Endodermal cell (in vitro differentiated cells): ENCODE measurements at regions not wholly inside any gene's neighbourhood (a gene's known extent, or its start where the extent isn't known, plus 50 kb on each side); places are given as distances from the start of the nearest gene placed in this dataset.

Experiments used
- DNase-seq: peaks from one replicate; pipeline ENCODE4 v3.0.0-alpha.2; 2017
- H3K27ac ChIP-seq: 2 replicates; pipeline ENCODE4 v1.5.1; 2013; ENCODE audit warnings: mild to moderate bottlenecking, low read depth, low read length, moderate library complexity
- H3K27me3 ChIP-seq: 2 replicates; pipeline ENCODE4 v1.6.1; 2013; ENCODE audit warnings: mild to moderate bottlenecking, low read length, moderate library complexity; ENCODE audit not compliant: insufficient read depth, control insufficient read depth, poor library complexity, severe bottlenecking
- H3K36me3 ChIP-seq: 2 replicates; pipeline ENCODE4 v1.7.0; 2013; ENCODE audit warnings: mild to moderate bottlenecking, low read length, moderate library complexity; ENCODE audit not compliant: control insufficient read depth, insufficient read depth
- H3K4me1 ChIP-seq: one replicate; pipeline ENCODE4 v1.7.0; 2013; ENCODE audit warnings: low read length; ENCODE audit not compliant: control insufficient read depth, insufficient read depth
- H3K4me3 ChIP-seq: 2 replicates; pipeline ENCODE4 v1.5.1; 2013; ENCODE audit warnings: mild to moderate bottlenecking, low read length, moderate library complexity
- H3K9ac ChIP-seq: 2 replicates; pipeline ENCODE4 v1.6.1; 2013; ENCODE audit warnings: mild to moderate bottlenecking, low read length, moderate library complexity; ENCODE audit not compliant: poor library complexity, severe bottlenecking; ENCODE audit errors: extremely low read depth
- H3K9me3 ChIP-seq: 2 replicates; pipeline ENCODE4 v1.6.1; 2013; ENCODE audit warnings: mild to moderate bottlenecking, low read length, moderate library complexity; ENCODE audit not compliant: control insufficient read depth
- H3K27ac Mint-ChIP-seq: 2 replicates; pipeline ENCODE4 v1.8.0; 2020; ENCODE audit warnings: mixed read lengths
- H3K27me3 Mint-ChIP-seq: 2 replicates; pipeline ENCODE4 v1.8.0; 2021; ENCODE audit warnings: mild to moderate bottlenecking, mixed read lengths; ENCODE audit not compliant: insufficient read depth
- H3K36me3 Mint-ChIP-seq: 2 replicates; pipeline ENCODE4 v1.8.0; 2020; ENCODE audit warnings: low read depth, mixed read lengths
- H3K4me1 Mint-ChIP-seq: 2 replicates; pipeline ENCODE4 v1.8.0; 2020; ENCODE audit warnings: mixed read lengths
- H3K4me3 Mint-ChIP-seq: 2 replicates; pipeline ENCODE4 v1.8.0; 2020; ENCODE audit warnings: mild to moderate bottlenecking, moderate library complexity, mixed read lengths
- H3K9me3 Mint-ChIP-seq: 2 replicates; pipeline ENCODE4 v1.8.0; 2020; ENCODE audit warnings: mild to moderate bottlenecking, mixed read lengths
- WGBS, 2 experiments: methylation state at CpG; one replicate each; pipeline versions ENCODE4 v1.1.5 to v1.1.7; 2013; ENCODE audit warnings: missing lambda C conversion rate in 2 of 2, mixed read lengths in 1 of 2; ENCODE audit not compliant: insufficient coverage in 1 of 2, insufficient read length in 1 of 2; 5-methylcytosine and 5-hydroxymethylcytosine counted together
- TF ChIP-seq, protein P1 (sequence below): fragments of 200-600 bp; sonication (generic); conservative IDR thresholded peaks from 2 replicates; pipeline ENCODE4 v1.5.0; 2021; ENCODE audit warnings: antibody characterized with exemption, mild to moderate bottlenecking

DNA sequence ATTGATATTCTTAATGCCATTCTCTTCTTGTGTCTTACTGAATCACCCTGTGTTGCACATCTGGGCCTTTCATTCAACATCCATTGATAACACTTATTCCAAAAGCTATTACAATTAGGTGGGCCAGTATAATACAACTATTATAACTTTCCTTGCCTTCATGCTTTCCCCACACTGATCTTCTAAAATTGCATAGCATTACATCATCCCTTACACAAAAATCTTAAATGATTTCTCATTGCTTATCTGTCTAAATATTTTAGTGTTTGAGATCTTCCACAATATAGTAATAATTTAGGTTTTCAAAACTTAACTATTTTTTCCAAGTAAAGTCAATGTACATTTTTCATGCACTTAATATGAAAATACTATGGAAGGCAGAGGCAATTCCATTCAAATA lies 1634.1 kb downstream of the PLA2G4A start:
- Mint-ChIP-seq H3K9me3 (no peaks in the 10 kb centered on the region), H3K27ac (no peak overlapping the region), H3K4me3 (no peak overlapping the region), H3K27me3 (no peaks in the 10 kb centered on the region), H3K36me3 (no peaks in the 10 kb centered on the region), H3K4me1 (peaks cover 2% of the 10 kb centered on the region)
- TF ChIP-seq, protein P1, sequence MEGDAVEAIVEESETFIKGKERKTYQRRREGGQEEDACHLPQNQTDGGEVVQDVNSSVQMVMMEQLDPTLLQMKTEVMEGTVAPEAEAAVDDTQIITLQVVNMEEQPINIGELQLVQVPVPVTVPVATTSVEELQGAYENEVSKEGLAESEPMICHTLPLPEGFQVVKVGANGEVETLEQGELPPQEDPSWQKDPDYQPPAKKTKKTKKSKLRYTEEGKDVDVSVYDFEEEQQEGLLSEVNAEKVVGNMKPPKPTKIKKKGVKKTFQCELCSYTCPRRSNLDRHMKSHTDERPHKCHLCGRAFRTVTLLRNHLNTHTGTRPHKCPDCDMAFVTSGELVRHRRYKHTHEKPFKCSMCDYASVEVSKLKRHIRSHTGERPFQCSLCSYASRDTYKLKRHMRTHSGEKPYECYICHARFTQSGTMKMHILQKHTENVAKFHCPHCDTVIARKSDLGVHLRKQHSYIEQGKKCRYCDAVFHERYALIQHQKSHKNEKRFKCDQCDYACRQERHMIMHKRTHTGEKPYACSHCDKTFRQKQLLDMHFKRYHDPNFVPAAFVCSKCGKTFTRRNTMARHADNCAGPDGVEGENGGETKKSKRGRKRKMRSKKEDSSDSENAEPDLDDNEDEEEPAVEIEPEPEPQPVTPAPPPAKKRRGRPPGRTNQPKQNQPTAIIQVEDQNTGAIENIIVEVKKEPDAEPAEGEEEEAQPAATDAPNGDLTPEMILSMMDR: no peak
- H3K9ac ChIP-seq: no peak overlapping the region
- H3K9me3 ChIP-seq: no peaks in the 10 kb centered on the region
- no peaks in the 10 kb centered on the region for H3K36me3 ChIP-seq
- DNase-seq: no peak
- H3K4me1 ChIP-seq: peaks cover 4% of the 10 kb centered on the region
- no peaks in the 10 kb centered on the region for H3K27me3 ChIP-seq
- no peak overlapping the region for H3K4me3 ChIP-seq
- H3K27ac ChIP-seq: no peak overlapping the region

DNA sequence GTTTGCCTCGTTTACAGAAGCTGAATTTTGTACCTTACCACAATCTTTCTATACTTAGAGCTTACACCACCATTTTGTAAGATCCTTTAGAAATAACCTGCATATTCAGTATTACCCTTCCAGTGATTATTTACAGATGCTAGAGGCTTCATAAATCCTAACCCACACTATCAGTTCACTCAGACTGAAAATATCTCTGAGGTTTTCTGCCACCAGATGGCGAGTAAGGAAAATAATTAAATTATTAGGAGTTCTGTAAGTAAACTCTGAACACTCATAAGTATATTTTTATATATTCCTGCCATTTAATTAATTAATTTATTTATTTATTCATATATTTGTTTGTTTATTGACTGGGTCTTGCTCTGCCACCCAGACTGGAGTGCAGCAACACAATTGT lies 1635.2 kb downstream of the PLA2G4A start:
- Mint-ChIP-seq H3K9me3 (no peaks in the 10 kb centered on the region), H3K4me3 (no peak overlapping the region), H3K36me3 (no peaks in the 10 kb centered on the region), H3K27me3 (no peaks in the 10 kb centered on the region), H3K27ac (no peak overlapping the region), H3K4me1 (peaks cover 10% of the 10 kb centered on the region)
- Histone ChIP-seq H3K27me3 (no peaks in the 10 kb centered on the region), H3K27ac (no peak overlapping the region), H3K9ac (no peak overlapping the region), H3K4me3 (no peak overlapping the region), H3K9me3 (no peaks in the 10 kb centered on the region), H3K36me3 (no peaks in the 10 kb centered on the region), H3K4me1 (peaks cover 7% of the 10 kb centered on the region)
- DNase-seq: no peak
- TF ChIP-seq, protein P1: peak; percentile 34
- 75 to 100% methylated on average over 1 to 2 of the region's 2 CpGs for WGBS, 2 experiments

DNA sequence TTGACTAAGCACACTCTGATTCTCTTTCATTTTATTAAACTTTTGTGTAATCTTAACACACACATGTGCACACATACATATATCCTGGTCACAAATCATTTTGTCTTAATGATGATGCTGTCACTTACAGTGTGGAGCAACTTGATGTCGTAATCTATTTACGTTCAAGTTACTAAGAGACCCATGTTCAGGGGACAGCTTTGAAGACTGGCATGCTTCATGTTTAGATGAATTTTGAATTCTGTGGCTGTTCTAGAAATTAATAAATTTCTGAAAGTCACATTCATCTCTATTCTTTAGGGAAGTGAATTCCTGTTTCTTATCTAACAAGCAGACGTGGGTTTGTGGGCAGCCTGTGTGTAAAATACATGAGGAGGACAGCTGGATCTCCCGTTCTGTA lies 1637.8 kb downstream of the PLA2G4A start:
- H3K27me3 ChIP-seq: no peaks in the 10 kb centered on the region
- no peaks in the 10 kb centered on the region for H3K27me3 Mint-ChIP-seq
- H3K27ac Mint-ChIP-seq: no peak overlapping the region
- H3K9ac ChIP-seq: no peak overlapping the region
- H3K9me3 ChIP-seq: no peaks in the 10 kb centered on the region
- WGBS, 2 experiments: 92 to 95% methylated on average over 2 to 4 of the region's 4 CpGs
- no peak overlapping the region for H3K4me3 ChIP-seq
- DNase-seq: no peak
- H3K4me1 ChIP-seq: peaks cover 7% of the 10 kb centered on the region
- H3K36me3 Mint-ChIP-seq: no peaks in the 10 kb centered on the region
- no peaks in the 10 kb centered on the region for H3K9me3 Mint-ChIP-seq
- H3K36me3 ChIP-seq: no peaks in the 10 kb centered on the region
- H3K4me1 Mint-ChIP-seq: peaks cover 10% of the 10 kb centered on the region
- no peak overlapping the region for H3K27ac ChIP-seq
- H3K4me3 Mint-ChIP-seq: no peak overlapping the region
- TF ChIP-seq, protein P1: no peak
